ENCODE measurements at regions not wholly inside any gene's neighbourhood (a gene's known extent, or its start where the extent isn't known, plus 50 kb on each side); places are given as distances from the start of the nearest gene placed in this dataset.

- no peak for ATAC-seq
- no peaks in the 10 kb centered on the region for H3K9me3 Mint-ChIP-seq
- no peak for DNase-seq (ENCODE audit: low spot score in 2 of 2)
- H3K27ac Mint-ChIP-seq: no peak overlapping the region
- H3K36me3 Mint-ChIP-seq: no peaks in the 10 kb centered on the region
Observed at GRCh38 chr16:86828653-86829052, 250.3 kb downstream of the FOXL1 start.

GRCh38 chr16:86831366-86831765 is 253.0 kb downstream of the FOXL1 start:
- H3K36me3 Mint-ChIP-seq: no peaks in the 10 kb centered on the region
- H3K27ac Mint-ChIP-seq: no peak overlapping the region
- no peaks in the 10 kb centered on the region for H3K9me3 Mint-ChIP-seq
- DNase-seq (ENCODE audit: low spot score in 2 of 2) (no peak), ATAC-seq (no peak)

DNA sequence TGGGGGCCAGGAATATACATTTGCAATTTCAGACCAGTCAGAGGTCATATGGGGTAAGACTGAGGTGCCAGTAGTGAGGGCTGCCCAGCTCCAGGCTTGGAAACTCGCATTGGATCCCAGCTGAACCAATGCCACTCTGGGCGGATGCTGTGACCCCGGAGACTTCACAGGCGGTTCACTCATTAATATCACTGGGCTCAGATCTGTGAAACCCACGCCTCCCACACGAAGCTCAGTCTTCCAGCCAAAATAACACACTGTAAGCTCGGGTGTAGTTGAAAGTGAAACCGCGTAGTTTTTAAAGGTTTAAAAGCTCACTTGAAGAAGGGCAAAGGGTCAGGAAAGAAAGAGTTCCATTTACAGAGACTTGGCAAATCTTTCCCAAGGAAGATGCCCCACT is 254.8 kb downstream of the FOXL1 start:
- ATAC-seq (no peak), DNase-seq (ENCODE audit: low spot score in 2 of 2) (no peak)
- Mint-ChIP-seq H3K36me3 (no peaks in the 10 kb centered on the region), H3K9me3 (no peaks in the 10 kb centered on the region), H3K27ac (no peak overlapping the region)

GRCh38 chr16:86834451-86835035 is 256.2 kb downstream of the FOXL1 start:
- Mint-ChIP-seq H3K27ac (no peak overlapping the region), H3K9me3 (no peaks in the 10 kb centered on the region), H3K36me3 (no peaks in the 10 kb centered on the region)
- DNase-seq (ENCODE audit: low spot score in 2 of 2) (no peak), ATAC-seq (no peak)

DNA sequence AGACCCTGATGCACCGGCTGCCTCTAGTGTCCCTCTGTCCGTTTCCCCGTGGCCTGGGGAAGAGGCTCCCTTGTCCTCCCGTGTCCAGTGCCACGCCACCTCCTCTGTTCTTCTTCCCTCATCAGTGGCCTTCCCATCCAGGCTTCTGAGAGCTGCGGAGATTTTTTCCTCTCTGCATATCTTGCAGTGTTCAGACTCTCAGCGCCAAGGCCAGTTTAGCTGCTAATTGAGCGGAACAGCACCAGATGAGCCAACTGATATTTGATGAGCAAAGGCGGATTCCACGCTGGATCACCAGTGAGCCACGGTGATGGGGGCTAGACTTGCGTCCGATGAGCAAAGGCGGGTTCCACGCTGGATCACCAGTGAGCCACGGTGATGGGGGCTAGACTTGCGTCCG is 257.6 kb downstream of the FOXL1 start:
- Mint-ChIP-seq H3K9me3 (no peaks in the 10 kb centered on the region), H3K27ac (no peak overlapping the region), H3K36me3 (no peaks in the 10 kb centered on the region)
- DNase-seq (ENCODE audit: low spot score in 2 of 2) (no peak), ATAC-seq (no peak)

DNA sequence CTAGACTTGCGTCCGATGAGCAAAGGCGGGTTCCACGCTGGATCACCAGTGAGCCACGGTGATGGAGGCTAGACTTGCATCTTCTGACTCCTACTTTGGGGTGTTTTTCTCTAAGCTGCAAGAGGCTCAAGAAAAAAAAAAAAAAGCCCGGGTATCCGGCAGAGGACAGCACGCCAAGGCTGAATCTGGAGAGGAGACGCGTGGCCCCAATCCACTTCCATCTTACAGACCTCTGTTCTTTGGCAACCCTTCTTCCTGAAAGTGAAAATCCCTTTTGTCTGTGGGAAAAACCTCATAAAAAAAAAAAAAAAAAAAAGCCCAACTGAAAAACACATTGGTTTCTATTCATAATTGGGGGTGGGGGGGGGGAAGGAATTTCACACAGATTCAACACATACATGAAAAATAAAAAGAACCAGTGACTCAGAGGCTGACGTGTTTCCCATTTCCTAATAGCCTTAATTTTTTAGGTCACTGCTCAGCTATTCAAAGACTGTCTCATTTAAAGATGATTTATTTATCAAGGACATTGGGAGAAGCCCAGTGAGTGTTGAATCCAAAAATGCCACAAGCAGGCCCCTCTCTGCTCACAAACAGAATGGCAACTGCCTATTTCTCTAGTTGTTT is 258.3 kb downstream of the FOXL1 start:
- no peaks in the 10 kb centered on the region for H3K36me3 Mint-ChIP-seq
- DNase-seq (ENCODE audit: low spot score in 2 of 2): no peak
- no peak overlapping the region for H3K27ac Mint-ChIP-seq
- no peaks in the 10 kb centered on the region for H3K9me3 Mint-ChIP-seq
- no peak for ATAC-seq

DNA sequence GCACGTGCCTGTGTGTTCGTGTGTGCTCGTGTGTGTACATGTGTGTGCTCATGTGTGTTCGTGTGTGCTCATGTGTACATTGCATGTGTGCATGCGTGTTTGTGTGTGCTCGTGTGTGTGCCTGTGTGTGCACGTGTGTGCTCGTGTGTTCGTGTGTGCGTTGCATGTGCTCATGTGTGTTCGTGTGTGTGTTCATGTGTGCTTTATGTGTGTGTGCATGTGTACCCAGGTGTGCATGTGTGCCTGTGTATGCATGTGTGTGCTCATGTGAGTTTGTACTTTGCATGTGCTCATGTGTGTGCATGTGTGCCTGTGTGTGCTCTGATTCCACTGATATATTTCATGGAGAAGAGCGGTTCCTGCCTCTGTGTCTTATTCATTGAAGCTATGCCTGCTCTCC is 265.5 kb downstream of the FOXL1 start:
- Mint-ChIP-seq H3K27ac (no peak overlapping the region), H3K36me3 (no peaks in the 10 kb centered on the region)
- no peak for ATAC-seq

GRCh38 chr16:86844695-86845094 is 266.3 kb downstream of the FOXL1 start:
- ATAC-seq (no peak), DNase-seq (ENCODE audit: low spot score in 2 of 2) (no peak)
- Mint-ChIP-seq H3K36me3 (no peaks in the 10 kb centered on the region), H3K9me3 (peaks cover 0 to 4% of the 10 kb centered on the region in 2 donors), H3K27ac (no peak overlapping the region)

More for the DNA sequence above, 265.5 kb downstream of the FOXL1 start:
- no peak for DNase-seq (ENCODE audit: low spot score in 2 of 2)
- H3K9me3 Mint-ChIP-seq: peaks cover 0 to 4% of the 10 kb centered on the region in 2 donors

DNA sequence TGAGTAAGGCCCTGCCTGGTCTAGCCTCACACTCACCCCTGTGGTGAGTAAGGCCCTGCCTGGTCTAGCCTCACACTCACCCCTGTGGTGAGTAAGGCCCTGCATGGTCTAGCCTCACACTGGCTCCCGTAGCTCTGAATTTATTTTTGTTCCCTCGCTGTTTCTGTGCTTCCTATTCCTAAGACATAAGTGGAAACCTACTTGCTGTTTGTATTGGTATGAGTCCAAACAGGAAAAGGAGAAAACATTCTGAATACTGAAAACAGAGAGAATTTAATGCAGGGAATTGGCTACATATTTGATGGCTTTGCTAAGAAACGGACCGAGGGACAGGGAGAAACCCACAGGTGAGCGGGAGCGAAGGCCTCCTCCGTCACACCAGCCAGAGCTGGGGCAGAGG is 267.8 kb downstream of the FOXL1 start:
- no peak for ATAC-seq
- H3K36me3 Mint-ChIP-seq: no peaks in the 10 kb centered on the region
- peaks cover 0 to 4% of the 10 kb centered on the region in 2 donors for H3K9me3 Mint-ChIP-seq
- no peak overlapping the region for H3K27ac Mint-ChIP-seq
- no peak for DNase-seq (ENCODE audit: low spot score in 2 of 2)

- no peak overlapping the region for H3K27ac Mint-ChIP-seq
- no peak for ATAC-seq
- peaks cover 0 to 3% of the 10 kb centered on the region in 2 donors for H3K9me3 Mint-ChIP-seq
- no peaks in the 10 kb centered on the region for H3K36me3 Mint-ChIP-seq
- no peak for DNase-seq (ENCODE audit: low spot score in 2 of 2)
Observed at GRCh38 chr16:86848821-86849220, 270.5 kb downstream of the FOXL1 start.

GRCh38 chr16:86850670-86851069 is 272.3 kb downstream of the FOXL1 start:
- Mint-ChIP-seq H3K27ac (no peak overlapping the region), H3K9me3 (no peaks in the 10 kb centered on the region), H3K36me3 (no peaks in the 10 kb centered on the region)
- ATAC-seq (no peak), DNase-seq (ENCODE audit: low spot score in 2 of 2) (no peak)

GRCh38 chr16:86852135-86852534 is 273.8 kb downstream of the FOXL1 start:
- DNase-seq (ENCODE audit: low spot score in 2 of 2): no peak
- H3K9me3 Mint-ChIP-seq: no peaks in the 10 kb centered on the region
- no peaks in the 10 kb centered on the region for H3K36me3 Mint-ChIP-seq
- H3K27ac Mint-ChIP-seq: no peak overlapping the region
- no peak for ATAC-seq

- no peaks in the 10 kb centered on the region for H3K36me3 Mint-ChIP-seq
- H3K9me3 Mint-ChIP-seq: no peaks in the 10 kb centered on the region
- DNase-seq (ENCODE audit: low spot score in 2 of 2) (no peak), ATAC-seq (no peak)
- H3K27ac Mint-ChIP-seq: no peak overlapping the region
Observed at GRCh38 chr16:86854058-86854621, 275.8 kb downstream of the FOXL1 start.

DNA sequence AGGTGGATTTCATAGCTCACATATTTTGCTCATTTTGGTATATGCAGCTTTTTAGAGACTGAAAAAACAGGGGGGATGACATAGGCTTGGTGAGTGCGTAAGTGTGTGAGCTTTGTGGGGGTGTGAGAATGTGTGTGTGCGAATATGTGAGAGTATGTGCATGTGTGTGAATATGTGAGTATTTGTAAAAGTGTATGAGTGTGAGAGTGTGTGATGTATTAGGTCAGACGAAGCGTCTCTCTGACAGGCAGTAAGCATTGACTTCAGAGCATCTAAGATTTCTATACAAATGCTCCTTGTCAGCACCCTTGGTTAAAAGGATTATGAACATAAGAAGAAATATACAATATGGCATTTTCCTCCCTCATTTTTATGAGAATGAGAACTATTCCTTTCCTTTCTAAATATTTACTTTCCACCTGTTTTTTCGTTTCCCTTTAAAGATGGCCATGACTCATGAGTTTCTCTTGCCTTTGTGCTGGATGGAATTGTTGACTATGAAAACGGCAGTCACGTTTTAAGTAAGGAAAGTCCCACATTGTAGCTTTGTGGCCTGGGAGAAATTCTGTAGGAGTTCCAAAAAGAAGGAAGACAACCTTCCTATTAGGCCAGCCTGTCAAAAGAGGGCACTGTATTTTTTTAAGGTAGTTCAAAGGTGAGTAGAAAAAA is 276.4 kb downstream of the FOXL1 start:
- Mint-ChIP-seq H3K9me3 (no peaks in the 10 kb centered on the region), H3K27ac (no peak overlapping the region), H3K36me3 (no peaks in the 10 kb centered on the region)
- DNase-seq (ENCODE audit: low spot score in 2 of 2) (no peak), ATAC-seq (no peak)

GRCh38 chr16:86856946-86857586 is 278.7 kb downstream of the FOXL1 start:
- ATAC-seq (no peak), DNase-seq (ENCODE audit: low spot score in 2 of 2) (no peak)
- H3K36me3 Mint-ChIP-seq: no peaks in the 10 kb centered on the region
- H3K9me3 Mint-ChIP-seq: no peaks in the 10 kb centered on the region
- no peak overlapping the region for H3K27ac Mint-ChIP-seq

DNA sequence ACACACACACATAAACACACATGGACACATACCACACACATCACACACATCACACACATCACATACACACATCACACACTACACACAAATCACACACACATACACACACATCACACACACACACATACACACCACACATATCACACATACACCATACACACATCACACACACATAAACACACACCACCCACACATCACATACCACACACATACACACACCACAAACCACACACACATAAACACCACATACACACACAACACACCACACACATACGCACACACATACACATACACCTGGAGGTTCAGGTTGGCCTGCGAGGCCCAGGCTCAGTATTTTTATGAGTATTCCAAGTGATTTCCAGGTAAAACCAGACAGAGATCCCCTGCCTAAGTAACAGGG is 279.5 kb downstream of the FOXL1 start:
- ATAC-seq: no peak
- Mint-ChIP-seq H3K27ac (no peak overlapping the region), H3K9me3 (no peaks in the 10 kb centered on the region), H3K36me3 (no peaks in the 10 kb centered on the region)
- DNase-seq (ENCODE audit: low spot score in 2 of 2): no peak

DNA sequence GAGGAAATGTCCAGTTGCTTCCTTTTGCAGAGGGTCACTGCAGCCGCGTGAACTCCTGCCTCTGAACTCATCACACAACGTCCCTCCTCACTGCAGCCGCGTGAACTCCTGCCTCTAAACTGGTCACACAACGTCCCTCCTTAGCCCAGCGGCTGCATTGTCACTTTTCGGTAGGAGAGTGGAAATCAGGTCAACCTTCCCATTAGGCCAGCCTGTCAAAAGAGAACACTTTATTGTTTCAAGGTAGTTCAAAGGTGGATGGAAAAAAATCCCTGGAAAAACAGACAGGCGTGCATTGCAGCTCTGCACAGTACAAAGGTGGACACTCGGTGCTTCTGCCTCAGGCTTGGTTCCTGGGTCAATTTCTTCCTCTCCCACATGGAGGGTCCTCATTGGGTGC is 280.2 kb downstream of the FOXL1 start:
- H3K27ac Mint-ChIP-seq: no peak overlapping the region
- H3K36me3 Mint-ChIP-seq: no peaks in the 10 kb centered on the region
- ATAC-seq (no peak), DNase-seq (ENCODE audit: low spot score in 2 of 2) (no peak)
- no peaks in the 10 kb centered on the region for H3K9me3 Mint-ChIP-seq

All from activated naive CD4-positive, alpha-beta T cell treated with anti-CD3 and anti-CD28 coated beads, Interleukin-2, amount 50 U/mL, for 72 hours (primary cell).